ENCODE measurements at regions not wholly inside any gene's neighbourhood (a gene's known extent, or its start where the extent isn't known, plus 50 kb on each side); places are given as distances from the start of the nearest gene placed in this dataset.
"Not testable (repeated sequence)": the region's sequence is repeated elsewhere in the genome, so short reads cannot be mapped to it uniquely, and the experiment has no call there.

DNA sequence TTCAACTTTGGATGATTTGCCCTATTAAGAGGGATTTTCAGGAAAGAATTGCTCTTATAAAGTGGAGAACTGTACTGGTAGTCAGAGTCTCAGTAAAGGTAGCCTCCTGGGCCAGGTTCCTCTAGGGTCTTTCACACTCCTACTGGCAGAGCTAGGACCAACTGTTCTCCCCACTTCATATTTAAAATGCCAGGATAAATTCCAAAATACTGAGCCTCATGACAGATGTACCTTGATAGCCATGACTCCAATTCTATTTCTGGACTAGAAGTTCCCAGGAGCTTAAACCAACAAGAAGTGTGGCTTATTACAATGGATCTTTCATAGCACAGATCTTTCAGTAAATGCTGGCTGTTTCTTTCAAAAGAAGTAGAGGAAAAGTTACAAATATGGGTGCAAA lies 126.5 kb downstream of the C12orf75 start:
- DNase-seq, result no peak

DNA sequence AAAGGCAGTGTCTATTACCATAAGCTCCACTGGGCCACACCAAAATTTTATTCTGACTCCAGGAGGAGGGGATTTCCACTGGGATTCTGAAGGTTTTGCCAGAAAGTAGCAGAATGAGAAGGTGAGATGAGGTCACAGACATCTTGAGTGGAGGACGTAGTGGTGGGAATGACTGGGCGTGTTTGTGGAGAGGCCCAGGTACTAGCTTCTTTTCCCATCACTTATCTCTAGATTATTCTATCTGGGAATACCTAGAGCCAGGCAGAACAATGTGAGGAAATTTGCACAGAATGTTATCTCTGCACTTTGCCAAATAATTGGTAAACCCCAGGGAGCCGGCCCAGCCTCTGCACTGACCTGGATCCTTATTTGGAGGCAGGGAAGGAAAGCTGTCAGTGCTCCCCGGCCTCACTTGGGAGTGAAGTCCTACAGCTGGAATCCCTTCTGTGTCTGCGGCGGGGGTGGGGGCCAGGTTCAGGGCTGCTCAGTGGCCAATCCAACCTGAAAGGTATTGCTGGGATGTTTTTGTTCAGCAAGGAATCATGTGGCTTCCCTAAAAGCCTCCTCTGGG lies 129.4 kb downstream of the C12orf75 start:
- DNase-seq, result no peak

DNA sequence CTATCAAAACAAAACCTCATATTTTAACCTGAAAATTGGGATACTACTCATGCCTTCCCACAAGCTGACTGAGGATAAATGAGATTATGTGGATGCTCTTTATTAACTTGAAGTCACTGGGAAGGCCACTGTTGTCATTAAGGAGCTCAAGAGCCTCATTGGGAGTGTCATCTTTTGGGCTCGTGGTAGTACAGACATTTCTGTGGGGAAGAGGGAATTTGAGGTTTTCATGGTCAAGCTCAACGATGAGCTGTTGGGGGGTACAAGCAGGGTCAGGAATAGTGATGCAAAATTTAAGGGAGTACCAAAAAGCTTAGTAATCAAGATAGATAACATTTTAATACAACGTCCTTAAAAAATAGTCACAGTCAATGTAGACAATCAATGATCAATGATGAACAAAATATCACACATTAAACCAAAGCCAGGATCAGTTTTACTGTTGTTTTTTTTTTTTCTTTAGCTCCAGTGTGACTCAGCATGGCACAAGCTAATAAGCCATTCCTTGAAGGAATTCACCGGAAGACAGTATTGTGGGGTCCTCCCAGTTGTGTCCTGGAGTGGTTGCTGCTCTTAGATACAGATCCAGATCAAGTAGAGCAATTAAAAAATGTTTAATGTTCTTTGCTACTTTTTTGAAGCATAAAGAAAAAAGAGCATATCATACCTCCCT lies 130.9 kb downstream of the C12orf75 start:
- no peak for DNase-seq

DNA sequence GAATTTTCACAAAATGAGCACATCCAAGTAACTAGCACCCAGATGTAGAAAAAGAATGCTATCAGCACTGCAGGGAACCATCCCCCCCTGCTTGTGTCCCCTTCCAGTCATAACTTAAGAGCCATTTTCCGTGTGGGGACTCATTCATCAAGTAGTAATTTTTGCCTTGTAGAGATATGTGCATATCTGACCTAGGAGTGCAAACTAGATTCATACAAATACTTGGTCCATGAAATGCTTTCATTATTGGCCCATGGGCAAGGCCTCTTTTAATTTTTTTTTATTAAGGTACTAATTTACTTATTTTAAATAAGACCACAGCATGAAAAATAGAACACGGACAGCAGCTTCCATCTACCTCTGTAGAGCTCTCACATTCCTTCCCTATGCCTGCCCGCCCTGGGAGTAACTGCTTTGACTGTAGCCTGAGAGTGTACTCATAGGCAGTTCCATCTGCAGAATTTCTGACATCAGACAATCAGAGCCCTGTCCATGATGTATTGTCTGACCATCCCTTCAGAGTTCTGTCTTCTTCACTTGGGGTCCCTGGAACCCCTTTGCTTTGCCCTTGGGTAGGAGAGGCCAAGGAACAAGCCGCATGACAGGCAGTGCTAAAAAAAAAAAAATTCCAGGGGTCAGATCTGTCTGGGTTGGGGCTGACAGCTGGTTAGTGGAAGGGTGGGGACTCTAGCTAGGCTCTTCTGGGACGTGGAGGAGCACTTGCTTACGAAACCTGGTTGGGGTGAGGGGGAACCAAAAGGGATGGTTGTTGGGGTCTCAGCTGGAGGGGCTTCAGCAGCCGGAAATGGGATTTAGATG lies 131.7 kb downstream of the C12orf75 start:
- DNase-seq, result no peak

DNA sequence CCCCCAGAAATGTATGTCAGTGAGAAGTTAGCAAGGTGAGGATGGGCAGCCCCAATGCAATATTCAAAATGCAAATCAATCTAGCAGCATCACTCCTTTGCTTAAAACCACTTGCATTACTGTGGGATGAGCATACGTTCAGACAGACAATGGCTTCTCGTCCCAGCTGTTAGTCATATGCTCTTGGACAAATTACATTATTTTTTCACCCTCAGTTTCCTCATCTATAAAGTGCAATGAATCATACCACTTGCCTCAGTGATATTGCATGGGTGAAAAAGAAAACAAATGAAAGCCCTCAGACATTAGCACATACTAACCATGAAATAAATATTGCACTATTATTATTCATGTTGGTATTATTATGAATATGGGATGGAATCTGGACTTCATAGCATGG lies 132.3 kb downstream of the C12orf75 start:
- no peak for DNase-seq

DNA sequence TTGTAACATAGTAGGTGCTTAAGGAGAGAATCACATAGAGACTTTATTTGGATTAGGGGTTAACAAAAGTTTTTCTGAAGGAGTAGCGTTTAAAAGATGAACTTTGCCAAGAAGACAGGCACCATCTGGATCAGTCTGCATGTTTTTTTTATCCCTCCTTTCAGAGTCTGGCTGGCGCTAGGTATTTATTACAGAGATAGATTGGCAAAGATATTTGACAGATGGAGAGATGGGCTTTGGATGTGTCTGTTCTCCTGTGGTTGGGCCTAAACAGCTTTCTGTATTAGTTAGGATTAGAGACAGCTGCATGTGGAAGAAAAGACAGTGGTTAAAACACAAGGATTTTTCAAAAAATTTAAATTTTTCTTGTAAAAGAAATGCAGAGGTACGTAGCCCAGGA lies 133.9 kb downstream of the C12orf75 start:
- DNase-seq, result no peak

DNA sequence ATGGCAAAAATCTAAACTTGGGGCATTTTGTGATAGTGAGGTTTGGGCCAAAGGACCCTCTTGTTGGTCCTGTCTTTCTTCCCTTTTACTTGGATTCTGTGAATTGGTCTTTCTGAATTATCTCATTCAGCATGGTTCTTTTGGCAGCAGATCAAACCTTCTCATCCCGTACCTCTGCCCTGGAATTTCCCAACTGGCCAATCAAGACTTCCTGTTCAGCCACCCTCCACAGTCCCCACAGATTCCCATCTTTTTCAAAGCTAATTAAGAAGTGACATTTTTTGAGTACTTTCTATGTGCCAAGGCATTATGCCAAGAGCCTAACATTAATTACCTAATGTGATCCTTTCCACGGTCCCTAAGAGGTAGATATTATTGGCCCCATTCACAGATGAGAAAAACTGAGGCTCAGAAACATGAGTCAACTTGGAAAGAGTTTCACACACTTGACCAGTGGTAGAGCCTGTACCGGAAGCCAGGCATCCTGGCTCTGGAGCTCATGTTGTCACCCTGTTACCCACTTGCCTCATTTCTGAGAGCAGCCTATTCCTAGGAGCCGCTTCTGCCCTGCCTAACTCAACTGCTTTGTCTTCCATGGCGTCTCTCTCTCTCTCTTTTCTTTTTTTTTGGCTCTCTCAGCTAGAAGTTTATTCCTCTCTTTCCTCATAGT lies 135.9 kb downstream of the C12orf75 start:
- DNase-seq, result no peak

DNA sequence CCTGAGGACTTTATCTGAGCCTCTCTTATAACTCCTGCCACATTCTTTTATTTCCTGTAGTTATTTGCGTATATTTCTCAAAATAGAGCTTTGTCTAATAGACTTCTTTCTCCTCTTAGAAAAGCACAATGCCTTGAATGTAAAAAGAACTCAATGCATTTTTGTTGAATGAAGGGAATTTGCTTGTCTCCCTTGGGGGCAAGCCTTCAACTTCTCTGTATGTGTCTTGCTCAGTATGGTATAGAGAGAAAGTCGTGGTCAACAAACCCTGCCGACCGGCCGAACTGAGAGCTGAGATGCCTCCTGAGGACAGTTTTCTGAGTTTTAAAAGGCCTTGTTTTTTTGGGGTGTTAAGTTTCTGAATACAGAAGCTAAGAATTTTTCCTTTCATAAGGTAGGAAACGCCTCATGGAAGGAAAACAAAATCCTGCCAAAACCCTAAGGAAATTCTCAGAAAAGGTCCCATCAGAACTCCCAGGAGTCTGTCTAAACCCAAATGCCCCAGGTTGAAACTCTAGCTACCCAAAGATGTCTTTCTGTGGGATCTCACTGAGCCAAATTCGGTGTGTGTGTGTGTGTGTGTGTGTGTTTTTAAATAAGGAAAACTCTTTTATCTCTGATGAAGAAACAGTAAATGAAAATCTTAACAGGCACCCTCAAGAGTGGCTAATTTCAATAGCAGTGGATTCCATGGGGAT lies 136.6 kb downstream of the C12orf75 start:
- DNase-seq, result no peak

DNA sequence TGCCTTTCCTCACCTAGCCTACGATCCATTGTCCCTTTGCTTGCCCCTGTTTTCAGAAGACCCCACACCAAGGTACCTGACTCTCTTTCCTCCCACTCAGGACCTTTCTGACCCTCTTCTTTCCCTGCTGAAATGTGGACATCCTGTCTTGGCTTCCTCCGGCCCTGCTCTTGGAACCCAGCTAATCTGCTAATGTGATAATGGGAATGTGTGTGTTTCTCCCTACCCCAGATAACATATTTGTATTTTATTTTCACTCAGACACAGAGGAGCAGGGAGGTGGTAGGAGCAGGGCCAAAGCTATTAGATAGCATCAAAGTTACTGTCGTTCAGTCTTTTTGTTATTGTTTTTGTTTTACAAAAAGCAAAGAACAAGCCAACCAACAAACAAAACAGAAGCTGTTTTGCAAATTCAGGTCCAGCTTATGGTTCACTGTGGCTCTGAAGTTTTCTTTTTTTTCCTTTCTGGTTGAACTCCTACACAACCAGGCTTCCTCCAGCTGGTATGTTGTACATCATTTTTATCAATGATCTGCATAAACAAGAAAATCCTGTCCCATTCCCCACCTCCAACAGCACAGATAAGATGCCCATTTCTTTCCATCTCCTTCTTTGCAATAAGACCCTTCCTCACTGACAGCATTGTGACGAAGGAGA lies 137.3 kb downstream of the C12orf75 start:
- DNase-seq, result no peak

DNA sequence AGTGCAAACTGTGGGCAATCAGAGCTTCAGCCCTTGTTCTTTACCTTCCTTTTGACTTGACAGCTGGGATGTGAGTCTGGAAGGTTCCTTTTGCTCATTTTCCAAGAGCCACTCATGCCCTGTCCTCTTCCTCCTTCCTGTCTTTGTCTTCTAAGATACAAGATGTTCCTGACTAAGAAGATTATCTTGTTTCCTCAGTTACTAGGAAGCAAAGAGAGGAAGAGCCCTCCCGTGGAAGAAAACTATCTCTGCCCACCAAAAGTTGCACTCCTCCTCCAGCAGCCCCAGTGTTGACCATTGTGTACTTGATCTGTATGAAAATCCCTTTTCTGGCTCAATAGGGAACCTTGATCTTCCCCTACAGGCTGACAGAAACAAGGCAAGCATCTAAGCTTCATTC lies 138.0 kb downstream of the C12orf75 start:
- DNase-seq, result no peak

DNA sequence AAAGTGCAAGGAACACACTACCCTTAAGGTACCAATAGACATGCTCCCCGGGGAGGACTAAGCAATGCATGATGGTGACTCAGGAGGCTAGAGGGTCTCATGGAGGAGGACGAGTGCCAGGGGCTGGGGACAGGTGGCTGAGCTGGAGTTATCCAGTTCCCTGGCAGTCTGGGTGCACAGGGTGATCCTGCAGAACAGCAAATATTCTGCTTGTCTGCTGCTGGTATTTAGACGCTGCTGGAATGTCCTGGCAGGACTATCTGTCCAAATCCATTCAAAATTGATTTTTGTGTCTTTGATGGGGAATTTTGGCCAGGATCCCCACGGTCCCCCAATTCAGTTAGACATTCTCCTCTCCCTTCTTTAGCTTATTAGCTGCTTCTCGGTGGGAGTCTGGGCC lies 138.7 kb downstream of the C12orf75 start:
- DNase-seq, result no peak

DNA sequence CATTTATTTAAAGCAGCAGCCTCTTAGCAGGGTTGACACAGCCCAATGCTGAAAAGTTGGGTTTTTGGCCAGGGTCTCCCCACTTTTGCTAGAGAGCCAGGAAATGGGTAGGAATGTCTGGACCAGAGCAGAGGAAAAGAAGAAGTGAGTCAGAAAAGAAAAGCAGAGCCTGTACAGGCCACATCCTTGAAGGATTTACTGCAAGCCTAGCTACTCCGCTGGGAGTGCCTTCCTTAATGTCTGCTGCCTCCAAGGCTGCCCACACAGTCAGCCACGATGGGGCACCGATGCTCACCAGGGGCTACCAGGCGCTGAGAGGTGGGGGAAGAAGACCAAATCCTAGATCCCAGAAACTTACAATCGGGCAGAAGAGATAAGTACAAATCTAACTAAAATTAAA lies 139.2 kb downstream of the C12orf75 start:
- no peak for DNase-seq

DNA sequence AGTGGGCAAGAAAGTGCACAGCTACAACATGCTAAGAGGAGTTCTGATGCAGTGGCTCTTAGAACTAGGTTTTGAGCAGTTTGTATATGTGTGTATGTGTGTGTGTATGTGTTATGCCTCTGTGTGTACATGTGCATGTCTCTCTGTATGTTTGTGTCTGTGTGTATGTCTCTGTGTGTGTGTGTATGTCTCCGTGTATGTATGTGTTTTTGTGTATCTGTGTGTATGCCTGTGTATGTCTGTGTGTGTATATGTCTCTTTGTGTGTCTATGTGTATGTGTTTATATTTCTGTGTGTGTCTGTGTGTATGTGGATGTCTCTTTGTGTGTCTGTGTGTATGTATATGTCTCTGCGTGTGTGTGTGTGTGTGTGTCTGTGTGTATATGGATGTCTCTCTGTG lies 139.6 kb downstream of the C12orf75 start:
- DNase-seq, result no peak

DNA sequence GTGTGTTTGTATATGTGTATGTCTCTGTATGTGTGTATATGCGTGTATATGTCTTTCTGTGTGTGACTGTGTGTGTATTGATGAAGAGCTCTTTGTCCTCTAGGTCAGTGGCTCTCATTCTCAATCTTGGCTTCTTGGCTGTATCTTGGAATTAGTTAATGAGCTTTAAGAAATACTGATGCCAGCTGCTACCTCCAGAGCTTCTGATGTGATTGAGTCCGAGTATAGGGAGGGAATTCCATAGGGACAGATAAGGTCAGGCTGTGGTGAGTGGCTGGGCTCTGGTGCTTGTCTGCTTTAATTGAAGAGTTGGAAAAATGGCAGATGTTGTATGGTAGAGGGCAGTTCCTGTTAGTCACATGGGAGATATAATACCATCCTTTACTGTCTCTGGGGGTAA lies 140.1 kb downstream of the C12orf75 start:
- no peak for DNase-seq

DNA sequence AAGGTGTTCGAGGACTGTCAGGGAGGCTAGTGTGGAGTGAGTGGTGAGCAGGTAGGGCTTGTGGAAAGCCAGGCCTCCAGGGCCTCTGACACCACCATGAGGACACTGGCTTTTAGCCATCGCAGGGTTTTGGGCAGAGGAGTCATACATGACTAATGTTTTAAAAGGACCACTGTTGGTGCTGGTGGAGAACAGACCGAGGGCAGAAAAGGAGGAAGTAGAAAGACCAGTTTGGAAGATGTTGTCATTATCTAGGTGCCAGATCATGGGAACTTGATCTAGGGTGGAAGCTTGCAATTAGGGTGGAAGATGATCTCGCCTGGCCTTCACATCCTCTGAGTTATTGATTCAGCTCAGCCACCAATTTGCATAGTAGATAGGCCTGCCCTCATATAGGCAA lies 144.2 kb downstream of the C12orf75 start:
- no peak for DNase-seq

DNA sequence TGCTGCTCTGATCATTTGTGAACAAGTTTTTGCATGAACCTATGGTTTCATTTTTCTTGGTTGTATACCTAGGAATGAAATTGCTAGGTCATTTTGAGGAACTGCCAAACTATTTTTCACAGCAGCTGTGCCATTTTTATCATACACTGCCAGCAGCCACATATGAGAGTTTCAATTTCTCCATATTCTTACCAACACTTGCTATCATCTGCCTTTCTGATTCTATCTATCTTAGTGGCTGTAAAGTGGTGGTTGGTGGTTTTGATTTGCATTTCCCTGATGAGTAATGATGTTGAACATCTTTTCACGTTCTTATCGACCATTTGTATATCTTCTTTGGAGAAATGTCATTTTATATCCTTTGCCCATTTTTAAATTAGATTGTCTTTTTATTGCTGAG lies 146.1 kb downstream of the C12orf75 start:
- no peak for DNase-seq

DNA sequence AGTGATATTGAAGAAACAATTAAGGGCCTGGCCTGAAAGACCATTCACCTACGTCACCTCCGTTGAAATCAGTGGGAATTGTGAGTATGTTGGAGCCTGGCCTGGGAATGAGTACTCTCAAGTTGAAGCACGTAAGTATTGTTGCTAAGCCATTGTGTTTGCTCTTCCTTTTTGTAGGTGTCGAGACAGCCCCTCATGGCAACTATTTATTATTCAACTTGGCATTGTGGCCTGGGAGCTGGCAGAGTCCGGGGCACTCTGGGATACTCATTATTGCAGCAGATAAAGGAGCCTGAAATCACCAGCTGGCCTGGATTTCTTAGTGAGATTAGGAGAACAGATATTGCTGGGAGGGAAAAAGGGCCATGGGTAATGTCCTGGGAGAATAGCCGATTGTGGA lies 147.4 kb downstream of the C12orf75 start:
- DNase-seq, result no peak

DNA sequence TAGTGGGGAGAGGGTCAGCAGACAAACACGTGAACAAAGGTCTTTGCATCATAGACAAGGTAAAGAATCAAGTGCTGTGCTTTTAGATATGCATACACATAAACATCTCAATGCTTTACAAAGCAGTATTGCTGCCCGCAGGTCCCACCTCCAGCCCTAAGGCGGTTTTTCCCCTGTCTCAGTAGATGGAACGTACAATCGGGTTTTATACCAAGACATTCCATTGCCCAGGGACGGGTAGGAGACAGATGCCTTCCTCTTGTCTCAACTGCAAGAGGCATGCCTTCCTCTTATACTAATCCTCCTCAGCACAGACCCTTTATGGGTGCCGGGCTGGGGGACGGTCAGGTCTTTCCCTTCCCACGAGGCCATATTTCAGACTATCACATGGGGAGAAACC lies 148.3 kb downstream of the C12orf75 start:
- not testable (repeated sequence) for DNase-seq

DNA sequence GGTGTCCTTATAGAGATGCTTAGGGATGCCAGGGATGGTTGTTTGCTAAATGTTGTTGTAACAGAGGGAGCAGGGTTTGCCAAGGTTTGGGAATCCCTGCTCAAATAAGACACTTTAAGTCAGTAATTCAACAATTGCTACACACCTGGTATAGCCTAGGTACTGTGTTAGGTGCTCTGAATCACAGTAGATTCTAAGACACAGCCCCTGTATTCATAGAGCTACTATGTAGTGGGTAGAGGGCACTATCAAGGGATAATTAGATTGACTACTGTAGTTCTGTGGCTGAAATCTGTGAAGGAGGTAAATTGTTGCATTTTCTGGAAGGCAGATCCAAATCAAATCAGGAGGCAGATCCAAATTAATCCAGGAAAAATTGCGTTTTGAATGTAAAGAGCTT lies 149.2 kb downstream of the C12orf75 start:
- DNase-seq, result no peak

DNA sequence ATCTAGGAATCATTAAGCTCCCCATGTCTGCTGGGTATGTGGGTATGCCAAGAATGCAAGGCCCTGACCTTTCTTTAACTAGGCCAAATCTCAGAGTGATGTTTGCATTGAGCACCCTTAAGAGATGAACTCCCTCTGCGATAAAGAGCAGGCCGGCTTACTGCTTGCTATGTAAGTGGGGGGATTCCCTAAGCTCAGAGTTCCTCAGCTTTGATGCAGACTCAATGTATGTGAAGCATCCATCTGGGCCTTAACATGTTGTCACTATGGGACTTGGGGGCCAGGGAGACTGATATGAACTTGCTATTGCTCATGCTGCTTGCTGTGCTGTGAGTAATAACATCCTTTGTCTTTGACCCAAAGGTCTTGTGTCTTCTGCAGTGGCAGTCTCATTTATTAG lies 149.7 kb downstream of the C12orf75 start:
- DNase-seq, result no peak

DNA sequence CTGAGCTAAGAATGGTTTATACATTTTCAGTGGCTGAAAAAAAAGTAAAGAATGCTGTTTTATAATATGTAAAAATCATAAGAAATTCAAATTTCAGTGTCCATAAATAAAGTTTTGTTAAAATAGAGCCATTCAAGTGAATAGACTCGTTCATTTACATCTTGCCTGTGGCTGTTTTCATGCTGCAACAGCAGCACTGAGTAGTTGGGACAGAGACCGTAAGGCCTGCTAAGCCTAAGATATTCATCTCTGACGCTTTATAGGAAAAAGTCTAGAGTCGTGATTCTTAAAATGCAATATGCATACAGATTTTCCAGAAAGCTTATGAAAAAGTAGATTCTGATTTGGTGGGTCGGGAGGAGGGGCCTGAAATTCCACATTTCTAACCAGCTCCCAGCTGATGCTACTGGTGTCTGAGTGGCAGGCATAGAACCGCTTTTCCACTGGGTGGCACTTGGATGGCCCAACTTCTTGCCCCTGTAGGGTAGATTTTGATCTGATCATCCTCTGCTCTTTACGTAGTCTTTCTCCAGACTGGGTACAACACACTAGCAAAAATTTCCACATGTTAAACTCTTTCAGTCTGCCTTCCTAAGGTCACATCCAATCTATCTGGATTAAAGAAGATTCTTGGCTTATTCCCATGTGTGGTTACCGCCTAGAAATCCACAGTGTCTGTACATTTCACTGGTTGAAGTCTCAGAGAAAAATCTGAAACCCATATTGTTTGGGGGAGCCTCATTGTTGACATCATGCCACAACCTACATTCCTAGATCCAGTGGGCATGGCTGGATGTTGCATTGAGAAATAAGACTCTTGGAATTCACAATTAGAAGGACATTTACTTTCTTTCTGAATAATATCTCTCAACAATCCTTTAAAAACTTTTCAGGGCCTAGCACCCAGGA lies 151.2 kb downstream of the C12orf75 start:
- no peak for DNase-seq

DNA sequence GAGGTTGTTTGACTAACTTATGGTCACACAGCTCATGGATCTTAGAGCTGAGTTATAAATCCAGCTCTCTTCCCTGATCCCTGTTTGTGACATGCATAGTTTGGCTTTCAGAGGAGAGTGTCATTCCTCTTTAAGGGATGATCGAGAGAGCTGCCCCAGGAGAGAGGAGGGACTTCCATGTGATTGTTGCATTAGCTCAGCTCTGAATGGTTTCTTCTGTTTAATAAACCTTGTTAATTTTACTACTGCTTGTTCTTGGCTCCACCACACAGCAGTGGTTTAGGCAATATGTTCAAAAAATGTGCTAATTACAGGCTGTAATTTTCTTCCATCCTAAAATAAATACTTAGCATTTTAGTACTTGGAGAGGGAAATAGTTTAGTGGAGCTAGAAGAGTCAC lies 152.5 kb downstream of the C12orf75 start:
- DNase-seq, result no peak

All from NCI-H187 (cell line).